AG04450 (cell line): ENCODE measurements at regions not wholly inside any gene's neighbourhood (a gene's known extent, or its start where the extent isn't known, plus 50 kb on each side); places are given as distances from the start of the nearest gene placed in this dataset.

Experiments
- CTCF ChIA-PET: fragments of 300-600, 350-600 bp; formaldehyde crosslinking; extraction: SDS; loops from one replicate; lab custom pipeline; 2022; ENCODE audit warnings: antibody characterized with exemption, inconsistent platforms; lab: Charles Lee
- POLR2A ChIA-PET: fragments of 350-600 bp; formaldehyde crosslinking; extraction: SDS; loops from one replicate; lab custom pipeline; 2021; ENCODE audit warnings: antibody characterized with exemption, inconsistent platforms; lab: Yijun Ruan, JAX
- DNase-seq: peaks from one replicate; pipeline ENCODE4 v3.0.0-alpha.2; 2011; ENCODE audit warnings: low read depth, low spot score
- H3K27ac ChIP-seq: one replicate; pipeline ENCODE4 v1.5.1; 2012; ENCODE audit warnings: low read depth, low read length, control low read depth
- H3K27me3 ChIP-seq: one replicate; pipeline ENCODE4 v1.6.0; 2012; ENCODE audit warnings: low read length; ENCODE audit not compliant: control insufficient read depth, insufficient read depth
- H3K4me3 ChIP-seq: 2 replicates; pipeline ENCODE4 v1.5.1; 2011; ENCODE audit warnings: mild to moderate bottlenecking, low read depth, low read length, control low read depth
- H3K9me3 ChIP-seq: 2 replicates; pipeline ENCODE4 v1.5.1; 2012; ENCODE audit warnings: low read length; ENCODE audit not compliant: control insufficient read depth, insufficient read depth
- TF ChIP-seq, protein P1 (sequence below): IDR thresholded peaks from 2 replicates; pipeline ENCODE4 v1.5.1; 2011; ENCODE audit warnings: low read depth, low read length, control low read depth, inconsistent platforms

DNA sequence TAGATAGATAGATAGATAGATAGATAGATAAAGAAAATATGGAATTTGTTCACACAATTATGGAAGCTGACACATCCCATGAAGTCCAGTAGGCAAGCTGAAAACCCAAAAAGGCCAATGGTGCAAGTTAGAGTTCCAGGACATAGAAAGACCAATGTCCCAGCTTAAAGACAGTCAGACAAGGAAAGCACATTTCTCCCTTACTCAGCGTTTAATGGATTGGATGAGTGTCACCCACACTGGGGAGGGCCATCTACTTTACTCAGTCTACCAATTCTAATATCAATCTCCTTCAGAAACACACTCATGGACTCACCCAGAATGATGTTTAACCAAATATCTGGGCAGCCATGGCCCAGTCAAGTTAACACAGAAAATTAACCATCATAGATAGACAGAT is 327.7 kb upstream of the CDH11 start:
- Histone ChIP-seq H3K9me3 (no peaks in the 10 kb centered on the region; the same call in 1 of the 2 replicates), H3K27me3 (no peaks in the 10 kb centered on the region), H3K27ac (no peak overlapping the region), H3K4me3 (no peak overlapping the region)
- ChIA-PET CTCF (no interaction called here), POLR2A (no interaction called here)
- no peak for DNase-seq
- TF ChIP-seq, protein P1, sequence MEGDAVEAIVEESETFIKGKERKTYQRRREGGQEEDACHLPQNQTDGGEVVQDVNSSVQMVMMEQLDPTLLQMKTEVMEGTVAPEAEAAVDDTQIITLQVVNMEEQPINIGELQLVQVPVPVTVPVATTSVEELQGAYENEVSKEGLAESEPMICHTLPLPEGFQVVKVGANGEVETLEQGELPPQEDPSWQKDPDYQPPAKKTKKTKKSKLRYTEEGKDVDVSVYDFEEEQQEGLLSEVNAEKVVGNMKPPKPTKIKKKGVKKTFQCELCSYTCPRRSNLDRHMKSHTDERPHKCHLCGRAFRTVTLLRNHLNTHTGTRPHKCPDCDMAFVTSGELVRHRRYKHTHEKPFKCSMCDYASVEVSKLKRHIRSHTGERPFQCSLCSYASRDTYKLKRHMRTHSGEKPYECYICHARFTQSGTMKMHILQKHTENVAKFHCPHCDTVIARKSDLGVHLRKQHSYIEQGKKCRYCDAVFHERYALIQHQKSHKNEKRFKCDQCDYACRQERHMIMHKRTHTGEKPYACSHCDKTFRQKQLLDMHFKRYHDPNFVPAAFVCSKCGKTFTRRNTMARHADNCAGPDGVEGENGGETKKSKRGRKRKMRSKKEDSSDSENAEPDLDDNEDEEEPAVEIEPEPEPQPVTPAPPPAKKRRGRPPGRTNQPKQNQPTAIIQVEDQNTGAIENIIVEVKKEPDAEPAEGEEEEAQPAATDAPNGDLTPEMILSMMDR = no peak

DNA sequence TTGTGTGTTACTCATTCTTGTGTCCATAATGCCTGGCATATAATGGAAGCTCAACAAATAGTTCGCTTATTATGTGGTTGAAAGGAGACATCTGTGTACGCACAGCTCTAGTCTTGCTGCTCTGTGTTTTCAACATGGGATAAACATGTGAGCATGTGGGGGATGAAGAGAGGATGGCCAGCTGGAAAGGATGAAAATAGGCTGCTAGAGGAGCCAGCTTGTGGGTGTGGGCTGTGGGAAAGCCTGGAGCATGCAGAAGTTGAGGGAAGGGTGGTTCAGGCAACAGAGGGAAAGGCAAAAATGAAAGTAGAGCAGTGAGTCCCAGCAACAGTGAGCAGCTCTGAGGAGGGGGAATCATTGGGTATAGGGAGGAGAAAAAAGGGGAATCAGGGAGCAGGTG is 324.6 kb upstream of the CDH11 start:
- H3K27me3 ChIP-seq = no peaks in the 10 kb centered on the region
- ChIA-PET CTCF (no interaction called here), POLR2A (no interaction called here)
- TF ChIP-seq, protein P1 = no peak
- no peaks in the 10 kb centered on the region; the same call in 1 of the 2 replicates for H3K9me3 ChIP-seq
- no peak overlapping the region for H3K4me3 ChIP-seq
- no peak for DNase-seq
- H3K27ac ChIP-seq = no peak overlapping the region

DNA sequence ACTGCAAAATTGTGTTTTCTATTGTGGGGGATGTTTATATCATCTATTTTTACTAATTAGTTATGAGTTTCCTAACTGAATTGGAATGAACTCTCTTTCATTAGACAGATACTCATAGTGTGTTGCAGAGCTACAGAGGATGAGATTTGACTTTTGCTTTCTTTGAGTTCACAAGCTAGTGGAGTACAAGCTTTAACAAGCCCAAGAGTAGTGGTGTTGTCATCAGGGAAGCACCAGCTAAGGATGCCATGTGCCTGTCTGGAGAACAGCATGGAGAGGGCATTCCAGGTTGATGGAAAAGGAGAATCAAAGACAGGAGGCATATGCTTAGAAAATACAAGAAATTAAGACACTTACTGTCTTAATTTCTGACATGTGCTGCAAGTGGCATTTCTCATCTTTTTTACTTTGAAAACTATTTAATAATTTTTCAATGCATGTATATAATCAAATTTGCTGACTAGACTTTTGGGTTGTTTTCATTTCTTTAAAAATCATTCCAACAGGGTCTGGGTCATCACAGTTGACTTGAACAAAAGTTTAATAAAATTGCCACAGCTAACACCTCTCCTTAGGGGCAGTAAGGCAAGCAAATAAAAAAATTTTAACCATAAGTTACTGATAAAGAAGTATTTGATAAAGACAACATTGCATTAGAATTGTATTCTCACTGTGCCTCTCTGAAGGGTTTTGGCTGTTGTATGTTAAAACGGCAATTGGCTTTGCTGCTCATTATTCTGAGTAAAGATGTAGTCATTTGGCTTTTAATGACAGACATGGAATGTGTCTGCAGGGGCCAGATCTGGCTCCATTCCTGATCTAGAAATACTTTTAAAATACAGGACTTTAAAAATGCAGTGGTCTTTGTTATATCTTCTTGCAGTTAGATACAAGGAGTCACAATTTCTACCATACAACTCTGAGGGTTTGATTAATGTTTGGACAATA is 323.7 kb upstream of the CDH11 start:
- ChIA-PET CTCF (no interaction called here), POLR2A (no interaction called here)
- Histone ChIP-seq H3K27ac (no peak overlapping the region), H3K27me3 (no peaks in the 10 kb centered on the region), H3K4me3 (no peak overlapping the region), H3K9me3 (no peaks in the 10 kb centered on the region; the same call in 1 of the 2 replicates)
- DNase-seq = no peak
- TF ChIP-seq, protein P1 = no peak

DNA sequence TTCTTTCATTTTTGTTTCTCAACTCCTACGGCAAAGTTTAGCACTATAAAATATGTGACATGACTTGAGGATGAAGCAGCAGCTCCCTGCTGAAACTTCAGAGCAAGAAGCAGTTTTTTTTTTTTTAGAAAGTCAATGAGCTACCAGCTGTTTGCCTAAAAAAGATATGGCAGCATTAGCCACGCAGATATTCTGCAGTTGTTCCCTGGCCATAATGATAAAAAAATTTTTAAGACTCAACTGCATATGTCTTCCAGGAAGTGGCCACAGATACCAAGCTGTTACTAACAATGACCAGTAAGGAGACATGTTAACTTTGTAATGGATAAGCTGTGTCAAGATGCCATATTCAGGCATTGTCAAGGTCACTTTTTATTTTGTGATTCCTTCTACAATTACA is 319.6 kb upstream of the CDH11 start:
- TF ChIP-seq, protein P1 = no peak
- Histone ChIP-seq H3K27me3 (no peaks in the 10 kb centered on the region), H3K27ac (no peak overlapping the region), H3K9me3 (no peaks in the 10 kb centered on the region), H3K4me3 (no peak overlapping the region)
- POLR2A ChIA-PET = no interaction called here
- CTCF ChIA-PET = no interaction called here
- DNase-seq = no peak

DNA sequence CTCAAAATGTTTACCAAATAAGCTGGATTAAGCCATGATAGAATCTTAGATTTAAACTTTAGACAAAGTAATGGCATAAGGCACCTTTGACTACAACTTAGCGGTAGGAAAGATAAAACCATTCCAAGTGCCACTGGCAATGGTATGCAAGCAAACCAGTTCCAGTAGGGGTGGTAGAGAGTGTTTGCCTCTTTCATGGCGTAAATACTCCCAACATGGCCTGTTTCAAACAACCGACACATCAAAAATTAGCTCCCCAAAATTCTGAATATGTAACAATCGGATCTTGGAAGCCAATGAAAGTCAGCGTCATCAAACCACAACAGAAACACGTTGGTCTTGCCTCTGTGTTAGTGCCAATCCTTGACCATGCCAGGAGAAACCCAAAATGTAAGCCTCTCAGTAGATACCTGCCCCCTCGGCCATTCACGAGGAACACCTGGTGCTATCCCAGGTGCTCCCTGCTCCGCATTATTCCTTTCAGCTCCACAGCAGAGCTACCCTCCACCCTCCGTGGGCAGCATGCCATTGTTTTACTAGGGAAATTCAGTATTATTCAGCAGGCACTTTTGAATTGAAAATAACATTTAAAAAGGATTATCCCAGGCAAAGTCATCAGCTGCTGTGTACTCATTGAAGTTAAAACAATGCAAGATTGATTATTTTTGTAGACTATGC is 307.8 kb upstream of the CDH11 start:
- ChIA-PET POLR2A (interaction anchor here (0.5 kb wide), 1 partner anchor 847 kb away, joined by 5 read pairs; no protein-coding TSS in a partner anchor), CTCF (no interaction called here)
- TF ChIP-seq, protein P1 = no peak

More for the DNA sequence above, 307.8 kb upstream of the CDH11 start:
- Histone ChIP-seq H3K27ac (no peak overlapping the region), H3K4me3 (no peak overlapping the region), H3K9me3 (no peaks in the 10 kb centered on the region), H3K27me3 (peaks cover 5% of the 10 kb centered on the region)
- DNase-seq = no peak
